HG03575 (cell line): ENCODE measurements at regions not wholly inside any gene's neighbourhood (a gene's known extent, or its start where the extent isn't known, plus 50 kb on each side); places are given as distances from the start of the nearest gene placed in this dataset.

ENCODE experiments used
- ATAC-seq: cut with Tn5 transposase; IDR thresholded peaks from one replicate; pipeline ENCODE4 v1.9.1; 2021; ENCODE audit not compliant: unreplicated experiment, insufficient number of reproducible peaks, low FRiP score; ENCODE audit errors: extremely low read depth

DNA sequence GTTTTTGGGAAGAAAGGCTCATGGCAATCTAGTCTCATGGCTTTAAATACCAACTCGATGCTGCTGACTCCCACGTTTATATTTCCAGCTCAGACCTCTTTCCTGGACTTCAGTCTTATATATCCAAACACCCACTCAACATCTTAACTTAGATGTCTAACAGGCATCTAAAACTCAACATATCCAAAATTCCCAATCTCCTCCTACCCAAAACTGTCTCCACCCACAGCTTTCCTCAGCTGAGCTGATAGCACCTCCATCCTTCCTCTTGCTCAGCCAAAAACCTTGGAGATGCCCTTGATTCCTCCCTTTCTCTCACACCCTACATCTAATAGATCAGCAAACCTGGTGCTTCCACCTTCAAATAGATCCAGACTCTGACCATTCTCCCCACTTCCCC lies 202.5 kb downstream of the TLE3 start:
- no peak for ATAC-seq

DNA sequence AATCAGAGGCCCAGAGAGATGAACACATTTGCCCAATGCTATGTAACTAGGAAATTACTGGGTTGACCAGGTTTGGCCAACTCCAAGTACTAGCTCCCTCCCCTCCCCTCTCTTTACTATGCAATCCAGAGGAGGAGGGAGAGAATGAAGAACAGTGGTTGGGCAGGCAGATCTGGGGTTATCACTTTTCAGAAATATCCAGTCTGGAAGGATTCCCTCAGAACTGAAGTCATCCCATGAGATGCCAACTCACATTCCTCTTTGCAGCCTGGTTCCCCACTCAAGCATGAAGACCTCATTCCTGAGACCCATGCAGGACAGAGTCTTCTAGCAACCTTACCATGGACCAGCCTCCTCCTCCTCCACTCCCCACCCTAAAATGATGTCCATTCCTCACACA lies 201.1 kb downstream of the TLE3 start:
- no peak for ATAC-seq

DNA sequence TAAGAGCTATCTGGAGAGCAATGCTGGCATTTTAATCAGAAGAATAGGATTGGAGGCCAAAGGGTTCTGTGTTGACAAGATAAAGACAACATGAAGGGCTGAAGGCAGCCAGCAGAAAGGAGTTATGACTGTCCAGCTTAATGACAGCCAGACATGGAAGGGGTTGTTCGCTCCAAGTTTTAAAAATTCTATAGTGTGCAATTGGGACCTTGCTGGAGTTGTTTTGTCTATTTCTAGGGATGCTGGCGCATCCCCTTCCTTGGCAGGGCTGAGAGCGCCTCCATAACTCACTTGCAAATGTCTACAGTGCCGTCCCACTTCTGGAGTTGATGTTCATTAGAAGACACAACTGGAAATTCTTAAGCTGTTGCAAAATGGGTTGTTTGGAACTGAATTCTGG lies 200.7 kb downstream of the TLE3 start:
- no peak for ATAC-seq

DNA sequence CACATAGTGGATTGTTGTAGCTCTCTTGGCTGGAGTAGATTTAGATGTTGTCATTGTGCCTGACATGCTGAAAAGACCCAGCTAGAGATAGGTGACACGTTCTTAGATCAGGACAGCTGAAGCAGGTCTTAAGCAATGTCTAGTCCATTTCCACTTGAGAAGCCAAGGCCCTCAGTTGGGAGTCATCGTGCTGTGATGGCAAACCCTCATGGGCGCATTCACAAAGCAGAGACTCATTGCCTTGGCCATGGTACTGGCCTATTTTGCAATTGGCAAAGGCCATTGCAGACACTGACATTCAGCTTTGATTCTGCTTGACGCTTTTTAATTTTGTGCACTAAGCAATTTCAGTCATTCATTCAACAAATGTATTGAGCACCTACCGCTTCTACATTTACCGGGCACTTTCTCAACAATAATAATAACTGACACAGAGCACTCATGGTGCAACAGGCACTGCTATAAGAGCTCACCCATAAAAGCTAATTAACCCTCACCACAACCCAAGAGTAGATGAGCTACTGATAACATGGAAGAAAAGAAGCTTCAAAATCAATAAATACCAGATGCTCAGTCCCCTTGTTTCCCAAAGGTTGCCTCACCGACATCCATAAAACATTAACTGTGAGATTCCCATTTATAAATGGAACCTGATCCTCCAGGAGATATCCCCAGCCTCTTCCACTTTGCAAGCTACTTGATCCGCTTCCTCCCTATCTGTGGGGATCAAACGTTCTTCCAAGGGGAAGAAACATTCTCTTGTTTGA lies 200.1 kb downstream of the TLE3 start:
- no peak for ATAC-seq

DNA sequence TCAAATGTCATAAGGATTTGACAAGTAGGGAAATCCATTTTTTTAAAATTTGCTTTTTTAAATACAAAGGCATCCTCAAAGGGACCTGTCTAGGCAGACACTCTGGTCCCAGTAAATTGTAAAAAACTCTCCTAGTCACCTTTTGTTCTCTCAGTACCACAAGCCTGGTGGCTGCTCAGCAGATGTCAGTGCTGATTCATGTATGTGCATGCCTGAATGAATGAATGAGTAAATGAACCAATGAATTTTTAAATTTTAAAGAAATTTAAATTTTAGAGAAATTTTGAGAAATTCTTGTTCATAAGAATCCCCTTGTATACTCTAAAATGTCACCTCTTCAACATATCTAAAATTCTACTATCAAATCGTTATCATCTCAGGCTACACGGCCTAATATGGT lies 199.5 kb downstream of the TLE3 start:
- no peak for ATAC-seq

DNA sequence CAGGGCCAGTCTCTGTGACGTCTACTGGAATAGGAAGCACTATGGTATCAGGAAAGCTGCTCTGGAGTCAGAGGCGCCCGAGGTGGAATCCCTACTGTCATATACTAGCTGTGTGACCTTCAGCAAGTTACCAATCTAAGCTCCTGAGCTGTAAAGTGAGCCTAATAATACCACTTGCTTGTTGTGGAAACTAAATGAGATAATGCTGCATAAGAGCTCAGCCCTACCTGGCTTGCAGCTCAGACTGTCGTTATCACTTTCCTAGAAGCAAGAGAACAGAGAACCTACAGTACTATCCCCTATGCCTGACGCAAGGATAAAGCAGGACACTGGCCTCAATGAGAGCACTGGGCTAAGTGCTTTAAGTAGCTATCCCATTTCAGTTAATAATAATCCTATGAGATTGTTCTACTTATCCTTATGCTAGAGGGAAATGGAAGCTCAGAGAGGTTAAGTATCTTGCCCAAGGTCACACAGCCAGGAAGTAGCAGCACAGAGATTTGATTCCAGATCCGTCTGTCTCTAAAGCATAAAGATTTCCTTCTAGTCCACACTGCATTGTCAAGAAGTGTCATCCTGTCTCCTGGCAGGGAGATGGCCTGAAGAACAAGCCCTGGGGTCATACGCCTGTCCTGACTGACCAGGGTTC lies 195.2 kb downstream of the TLE3 start:
- ATAC-seq, result no peak

DNA sequence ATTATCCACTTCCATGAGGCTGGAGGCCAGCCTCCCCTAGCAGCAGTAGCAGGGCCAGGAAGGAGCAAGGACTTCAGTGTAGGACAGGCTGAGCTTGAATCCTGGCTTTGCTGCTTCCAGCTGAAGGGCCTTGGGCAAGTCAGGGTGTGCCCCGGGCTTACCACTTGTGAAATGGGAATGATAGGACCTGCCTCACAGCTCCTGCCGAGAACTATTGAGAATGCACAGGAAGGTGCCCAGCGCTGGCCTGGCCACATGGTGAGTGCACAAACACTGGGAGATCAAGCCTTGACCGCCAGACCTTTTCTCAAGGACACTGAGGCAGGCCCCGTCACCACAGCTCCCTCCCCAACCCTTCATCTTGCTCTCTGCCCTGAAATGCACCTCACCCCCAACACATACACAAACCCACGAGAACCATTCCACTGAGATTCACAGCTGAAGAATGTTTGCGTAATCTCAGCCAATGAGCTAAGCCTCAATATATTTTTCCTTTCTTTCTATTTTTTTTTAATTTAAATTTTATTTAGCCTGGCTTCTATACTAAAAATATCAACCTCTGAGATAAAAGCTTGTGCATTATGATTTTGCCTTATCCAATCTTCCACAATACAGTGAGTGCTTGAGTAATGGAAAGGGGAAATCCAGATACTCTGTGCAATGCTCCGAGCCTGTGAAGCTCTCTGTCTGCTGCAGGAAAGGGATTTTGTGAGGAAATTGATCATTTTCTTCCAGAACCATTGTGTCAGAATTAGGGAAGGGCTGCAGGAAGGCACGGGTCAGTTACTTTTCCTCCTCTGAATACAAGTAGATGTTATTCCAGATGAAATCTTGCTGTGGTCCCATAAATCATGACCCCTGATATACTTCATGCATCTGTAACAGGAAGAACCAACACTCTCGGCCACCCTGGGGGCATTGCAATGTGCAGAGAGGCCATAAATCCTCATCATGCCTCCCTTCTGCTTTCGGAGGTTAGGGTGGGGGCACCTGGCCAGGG lies 193.9 kb downstream of the TLE3 start:
- ATAC-seq, result no peak

DNA sequence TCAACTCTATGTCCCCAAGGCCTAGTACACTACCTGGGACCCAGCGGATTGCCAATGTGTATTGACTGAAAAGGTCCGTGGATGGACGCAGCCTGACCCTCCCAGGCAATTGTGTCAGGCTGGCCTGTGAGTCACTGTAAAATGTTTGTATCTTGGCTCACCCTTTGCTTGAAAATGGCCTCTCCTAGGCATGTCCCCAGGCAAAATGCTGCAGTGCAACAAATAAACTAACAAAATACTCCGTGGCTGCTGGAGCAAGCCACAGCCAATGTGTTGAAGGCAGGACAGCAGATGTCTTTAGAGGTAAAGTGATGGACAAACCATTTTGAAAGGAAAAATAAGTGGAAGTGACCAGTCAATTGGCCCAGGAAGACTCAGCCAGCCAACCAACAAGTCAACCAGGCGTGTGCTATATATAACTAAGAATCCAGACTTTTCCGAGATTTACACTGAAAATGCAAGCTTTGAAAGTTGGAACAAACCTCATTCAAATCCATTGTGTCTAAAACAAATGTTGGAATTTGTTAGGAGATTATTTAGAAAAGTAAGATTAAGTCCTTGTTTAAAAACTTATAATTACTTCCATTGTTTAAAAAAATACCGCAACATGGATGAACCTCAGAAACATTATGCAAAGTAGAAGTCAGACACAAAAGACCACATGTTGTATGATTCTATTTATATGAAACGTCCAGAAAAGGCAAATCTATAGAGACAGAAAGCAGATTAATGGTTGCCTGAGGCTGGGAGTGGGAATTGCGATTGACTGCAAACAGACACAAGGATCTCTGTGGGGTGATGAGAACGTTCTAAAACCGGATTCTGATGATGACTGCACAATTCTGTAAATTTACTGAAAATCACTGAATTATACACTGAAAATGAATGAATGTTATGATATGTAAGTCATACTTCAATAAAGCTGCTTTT lies 191.2 kb downstream of the TLE3 start:
- ATAC-seq, result no peak

DNA sequence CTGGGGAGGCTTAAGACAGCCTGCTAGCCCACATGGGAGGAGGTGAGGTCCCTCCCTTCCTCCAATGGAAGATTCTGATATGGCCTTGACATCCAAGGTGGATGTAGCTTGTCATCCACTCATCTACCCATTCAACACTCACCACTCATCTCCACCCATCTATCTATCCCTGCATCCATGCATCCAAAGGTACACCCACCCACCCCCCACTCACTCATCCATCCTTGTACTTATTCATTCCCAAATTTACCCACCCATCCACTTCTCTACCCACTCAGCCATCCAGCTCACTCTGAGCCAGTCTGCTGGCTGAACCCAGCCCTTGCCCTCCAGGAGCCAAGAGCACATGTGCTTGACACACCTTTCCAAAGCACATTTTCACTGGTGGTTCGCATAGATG lies 189.7 kb downstream of the TLE3 start:
- ATAC-seq, result no peak

DNA sequence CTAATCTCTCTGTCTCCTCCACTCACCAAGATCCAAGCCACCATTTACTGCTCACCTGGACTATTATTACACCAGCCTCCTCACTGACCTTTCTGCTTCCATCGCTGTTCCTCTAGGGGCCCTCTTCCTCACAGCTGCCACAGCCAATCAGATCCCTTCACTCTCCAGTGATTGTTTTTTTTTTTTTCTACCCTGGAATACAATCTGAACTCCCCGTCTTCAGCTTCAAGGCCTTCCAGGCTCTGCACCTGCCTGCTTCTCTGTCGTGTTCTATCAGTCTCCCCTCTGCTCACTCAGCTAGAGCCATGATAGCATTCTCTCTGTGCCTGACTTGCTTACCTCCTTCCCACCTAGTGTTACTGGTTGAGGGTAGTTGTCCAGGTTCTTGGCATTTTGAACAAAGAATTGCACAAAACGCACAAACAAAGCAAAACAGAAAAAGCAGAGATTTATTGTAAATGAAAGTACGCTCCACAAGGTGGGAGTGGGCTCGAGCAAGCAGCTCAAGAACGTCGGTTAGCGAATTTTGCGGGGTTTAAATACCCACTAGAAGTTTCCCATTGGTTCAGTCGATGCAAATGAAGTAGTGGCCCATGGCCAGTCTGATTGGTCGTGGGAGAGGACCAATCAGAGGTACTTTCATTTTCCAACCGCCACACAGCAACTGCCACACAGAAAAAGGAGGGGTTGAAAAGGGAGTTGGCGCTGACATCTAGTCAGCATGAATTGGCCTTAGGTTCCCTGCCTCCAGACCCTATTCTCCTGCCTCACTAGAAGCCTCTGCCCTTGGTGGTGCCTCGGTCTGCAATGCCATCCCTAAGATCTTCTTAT lies 188.9 kb downstream of the TLE3 start:
- no peak for ATAC-seq

DNA sequence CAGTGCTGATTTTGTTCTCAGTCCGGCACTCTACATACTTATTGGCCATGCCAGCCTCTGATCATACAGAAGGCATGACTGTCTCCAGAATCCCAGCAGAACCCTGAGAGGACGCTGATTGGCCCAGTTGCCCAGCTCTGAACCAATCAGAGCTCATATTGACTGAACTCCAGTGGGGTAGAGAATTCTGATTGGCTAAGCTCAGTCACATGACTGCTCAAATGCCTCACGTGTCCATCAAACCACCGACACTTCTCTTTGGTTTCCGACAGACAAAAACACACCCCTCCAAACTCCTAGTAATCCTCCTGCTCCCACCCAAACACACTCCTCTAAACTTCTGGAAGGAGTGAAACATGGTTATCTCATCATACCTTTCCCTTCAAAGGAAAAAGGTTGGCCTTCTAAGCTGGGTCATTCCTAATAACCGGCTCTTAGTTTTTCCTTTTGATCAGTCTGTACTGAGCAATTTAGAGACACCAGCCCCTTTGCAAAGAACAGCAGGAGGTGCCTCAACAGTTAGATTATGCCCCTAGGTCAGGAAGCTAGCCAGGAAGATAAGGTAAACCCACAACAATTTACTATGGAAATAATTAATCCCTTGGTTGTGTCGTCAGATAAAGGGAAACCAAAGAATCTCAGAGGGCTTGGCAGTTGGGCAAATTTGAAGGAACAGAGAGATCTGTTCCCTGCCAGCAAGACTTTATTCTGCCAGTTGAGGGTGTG lies 187.8 kb downstream of the TLE3 start:
- ATAC-seq, result no peak

DNA sequence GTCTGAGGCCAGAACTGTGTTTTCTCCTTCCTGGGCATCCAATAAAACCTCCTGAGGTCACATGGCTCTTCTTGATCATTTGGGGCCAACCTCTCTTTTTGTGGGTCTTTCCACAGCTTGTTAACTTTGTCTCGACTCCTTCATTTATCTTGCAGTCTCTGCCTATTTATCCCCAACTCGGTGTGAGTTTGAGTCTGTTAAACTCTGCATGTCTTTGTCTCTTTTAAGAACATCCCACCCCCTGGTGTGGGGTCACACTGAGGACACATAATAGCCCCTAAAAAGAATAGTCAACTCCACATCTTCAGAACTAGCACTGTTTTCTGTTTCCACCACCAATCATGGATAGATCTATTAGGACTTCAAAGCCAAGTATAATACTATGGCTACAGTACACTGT lies 187.2 kb downstream of the TLE3 start:
- no peak for ATAC-seq

DNA sequence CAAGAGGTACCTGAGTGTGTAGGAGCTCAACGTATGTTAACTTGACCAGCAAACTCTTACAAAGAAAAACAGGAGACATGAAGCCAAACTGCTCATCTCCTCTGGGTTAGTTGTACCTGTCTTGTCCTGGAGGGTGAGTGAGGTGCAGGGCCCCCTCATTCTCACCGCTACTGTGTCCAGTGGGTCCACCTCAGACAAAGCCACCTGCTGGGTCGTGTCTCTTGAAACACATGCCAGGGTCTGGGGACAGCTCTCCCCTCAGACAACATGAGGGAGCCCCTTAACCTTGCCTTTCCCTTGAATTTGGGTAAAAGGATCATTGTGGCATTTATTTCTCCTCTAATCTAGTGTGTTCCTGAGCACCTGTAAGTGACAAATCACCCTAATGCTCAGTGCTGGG lies 185.6 kb downstream of the TLE3 start:
- ATAC-seq, result no peak

DNA sequence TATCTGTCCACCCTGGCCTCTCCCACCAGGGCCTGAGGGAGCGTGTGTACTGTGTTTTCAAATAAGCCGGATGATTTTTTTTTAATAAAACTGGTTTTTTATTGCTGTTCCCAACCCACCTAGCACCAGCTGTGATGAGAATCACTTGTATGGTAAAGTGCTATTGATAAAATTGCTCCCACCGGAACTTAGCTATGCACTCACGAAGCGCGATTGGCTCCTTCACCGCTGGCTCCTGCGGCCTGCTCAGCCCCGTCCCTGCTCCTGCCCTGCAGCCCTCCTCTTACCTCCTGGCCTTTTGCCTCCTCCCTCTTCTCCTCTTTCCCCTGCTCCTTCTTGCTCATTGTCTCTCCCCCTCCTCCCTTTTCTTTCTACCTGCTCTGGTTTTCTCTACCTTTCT lies 183.7 kb downstream of the TLE3 start:
- ATAC-seq, result no peak

DNA sequence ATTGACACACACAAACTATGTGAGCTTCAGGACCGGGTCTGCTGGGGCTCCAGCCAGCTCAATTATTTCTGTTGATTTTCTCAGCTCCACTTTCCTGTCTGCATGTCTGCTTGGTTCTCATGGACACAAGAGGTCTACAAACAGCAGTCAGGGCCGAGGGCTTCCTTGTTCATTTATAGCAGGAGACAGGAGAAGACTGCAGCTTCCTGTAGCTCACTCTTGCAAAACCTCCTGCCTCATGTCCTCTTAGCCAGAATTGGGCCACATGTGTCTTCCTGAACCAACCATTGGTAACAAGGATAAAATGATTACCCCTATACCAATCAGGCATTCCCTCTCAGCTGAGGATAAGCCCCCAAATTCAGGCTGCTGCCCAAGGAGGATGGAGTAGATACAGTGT lies 182.8 kb downstream of the TLE3 start:
- no peak for ATAC-seq

DNA sequence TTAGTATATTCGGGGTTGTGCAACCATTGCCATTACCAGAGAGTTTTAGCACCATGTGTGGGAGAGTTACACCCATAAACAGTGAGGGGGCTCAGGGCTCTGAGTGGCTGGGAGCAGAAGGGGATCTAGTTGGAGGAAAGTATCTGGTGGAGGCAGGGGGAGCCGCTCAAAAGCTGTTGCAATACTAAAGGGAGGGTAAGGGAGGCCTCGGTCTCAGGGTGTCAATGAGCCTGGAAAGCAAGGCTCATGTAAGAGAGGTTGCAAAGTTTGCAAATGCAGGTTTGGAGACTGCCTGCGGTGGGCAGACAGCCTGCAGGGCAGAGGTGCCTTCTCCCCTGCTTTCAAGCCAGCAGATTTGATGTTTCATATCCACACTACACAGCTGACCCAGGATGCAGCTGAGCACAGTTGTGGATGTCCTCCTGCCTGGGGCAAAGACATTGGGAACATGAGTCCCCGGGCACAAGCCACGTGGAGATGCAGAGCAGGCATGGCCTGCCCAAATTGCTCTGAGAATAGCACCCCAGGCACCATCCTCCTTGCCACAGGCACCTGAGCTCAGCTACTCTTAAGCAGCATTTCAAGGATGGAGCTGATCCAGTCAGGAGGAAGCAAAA lies 181.4 kb downstream of the TLE3 start:
- no peak for ATAC-seq

DNA sequence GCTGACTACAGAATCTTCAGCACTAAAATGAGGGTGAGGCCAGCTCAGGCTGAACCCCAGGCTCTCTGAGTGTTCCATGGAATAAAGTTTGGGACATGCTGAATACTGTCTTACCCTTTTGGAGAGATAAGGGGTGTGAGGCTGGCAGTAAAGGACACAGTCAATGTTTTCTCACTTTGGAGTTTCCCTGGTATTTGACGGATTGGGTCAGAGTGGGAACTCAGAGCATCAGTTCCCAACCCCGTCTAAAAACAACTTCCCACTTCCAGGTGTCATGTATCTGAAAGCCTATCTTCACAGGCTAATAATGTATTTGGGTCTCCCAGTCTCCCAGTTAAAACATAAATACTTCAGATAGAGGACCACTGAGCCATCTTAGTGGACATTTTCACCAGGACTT lies 180.7 kb downstream of the TLE3 start:
- no peak for ATAC-seq
